ENCODE measurements at regions not wholly inside any gene's neighbourhood (a gene's known extent, or its start where the extent isn't known, plus 50 kb on each side); places are given as distances from the start of the nearest gene placed in this dataset.

GRCh38 chr12:65764325-65764724 lies 60.0 kb upstream of the HMGA2 start:
- no peak overlapping the region for H3K27ac ChIP-seq (ENCODE audit: low read depth in 1 of 2, low read length in 2 of 2)
- H3K36me3 ChIP-seq (ENCODE audit: control insufficient read depth in 4 of 4, insufficient read depth in 3 of 4, low read depth in 1 of 4, low read length in 3 of 4): no peaks in the 10 kb centered on the region
- no peak for DNase-seq (ENCODE audit: low spot score)
- TF ChIP-seq GABPA (IDR thresholded peaks at IDR 0.05 in 1 of 2, conservative IDR thresholded peaks at IDR 0.05 in 1 of 2) (no peak), EGR1 (IDR thresholded peaks at IDR 0.05; ENCODE audit: low read depth in 2 of 2) (no peak), ATF3 (IDR thresholded peaks at IDR 0.05) (no peak), NR2F2 (IDR thresholded peaks at IDR 0.05) (no peak), ZBTB33 (IDR thresholded peaks at IDR 0.05) (no peak), JUND (IDR thresholded peaks at IDR 0.05) (no peak), CTCF (IDR thresholded peaks at IDR 0.05; ENCODE audit: low read depth, low read length, missing input control) (no peak), REST (IDR thresholded peaks at IDR 0.05) (no peak), RAD21 (IDR thresholded peaks at IDR 0.05) (no peak), RXRA (IDR thresholded peaks at IDR 0.05) (no peak), FOXA1 (IDR thresholded peaks at IDR 0.05) (no peak), HNF4G (IDR thresholded peaks at IDR 0.05) (no peak)
- H3K9me3 ChIP-seq (ENCODE audit: control insufficient read depth in 4 of 4, low read length in 3 of 4): no peaks in the 10 kb centered on the region
- WGBS: 96% methylated on average over 2 of the region's 2 CpGs
- no peak overlapping the region for H3K4me3 ChIP-seq (ENCODE audit: low read depth in 1 of 3, low read length in 3 of 3)
- H3K27me3 ChIP-seq (ENCODE audit: control insufficient read depth in 4 of 4, insufficient read depth in 4 of 4, low read length in 3 of 4): peaks cover 0 to 2% (median 0%) of the 10 kb centered on the region in 4 donors
- no peak overlapping the region for H3K9ac ChIP-seq (ENCODE audit: low read depth in 1 of 2, low read length in 2 of 2)
- H3K4me1 ChIP-seq (ENCODE audit: control insufficient read depth in 4 of 4, insufficient read depth in 4 of 4, low read length in 3 of 4): no peaks in the 10 kb centered on the region

- WGBS: 91% methylated on average over 2 of the region's 2 CpGs
Measured at GRCh38 chr12:65765436-65765813, 58.9 kb upstream of the HMGA2 start.

More at GRCh38 chr12:65765436-65765813, 58.9 kb upstream of the HMGA2 start:
- no peak for TF ChIP-seq JUND (IDR thresholded peaks at IDR 0.05)
- no peak for TF ChIP-seq RAD21 (IDR thresholded peaks at IDR 0.05)
- no peak for TF ChIP-seq RXRA (IDR thresholded peaks at IDR 0.05)
- no peak for TF ChIP-seq ZBTB33 (IDR thresholded peaks at IDR 0.05)
- no peak for TF ChIP-seq EGR1 (IDR thresholded peaks at IDR 0.05; ENCODE audit: low read depth in 2 of 2)
- TF ChIP-seq HNF4G (IDR thresholded peaks at IDR 0.05): no peak
- TF ChIP-seq REST (IDR thresholded peaks at IDR 0.05): no peak
- no peak for TF ChIP-seq YY1 (IDR thresholded peaks at IDR 0.05)
- Histone ChIP-seq H3K36me3 (ENCODE audit: control insufficient read depth in 4 of 4, insufficient read depth in 3 of 4, low read depth in 1 of 4, low read length in 3 of 4) (no peaks in the 10 kb centered on the region), H3K27me3 (ENCODE audit: control insufficient read depth in 4 of 4, insufficient read depth in 4 of 4, low read length in 3 of 4) (peaks cover 0 to 2% (median 0%) of the 10 kb centered on the region in 4 donors), H3K27ac (ENCODE audit: low read depth in 1 of 2, low read length in 2 of 2) (no peak overlapping the region), H3K9ac (ENCODE audit: low read depth in 1 of 2, low read length in 2 of 2) (no peak overlapping the region), H3K4me1 (ENCODE audit: control insufficient read depth in 4 of 4, insufficient read depth in 4 of 4, low read length in 3 of 4) (no peaks in the 10 kb centered on the region), H3K4me3 (ENCODE audit: low read depth in 1 of 3, low read length in 3 of 3) (no peak overlapping the region), H3K9me3 (ENCODE audit: control insufficient read depth in 4 of 4, low read length in 3 of 4) (no peaks in the 10 kb centered on the region)
- DNase-seq (ENCODE audit: low spot score): no peak

Data from liver (tissue), 8 donors.